LNCAP (cell line): ENCODE measurements at regions not wholly inside any gene's neighbourhood (a gene's known extent, or its start where the extent isn't known, plus 50 kb on each side); places are given as distances from the start of the nearest gene placed in this dataset.

Source experiments
- TF ChIP-seq, protein P1 (sequence below): fragments of 450-650 bp; IDR thresholded peaks from 2 replicates; pipeline ENCODE4 v1.5.1; 2017; ENCODE audit warnings: mild to moderate bottlenecking

DNA sequence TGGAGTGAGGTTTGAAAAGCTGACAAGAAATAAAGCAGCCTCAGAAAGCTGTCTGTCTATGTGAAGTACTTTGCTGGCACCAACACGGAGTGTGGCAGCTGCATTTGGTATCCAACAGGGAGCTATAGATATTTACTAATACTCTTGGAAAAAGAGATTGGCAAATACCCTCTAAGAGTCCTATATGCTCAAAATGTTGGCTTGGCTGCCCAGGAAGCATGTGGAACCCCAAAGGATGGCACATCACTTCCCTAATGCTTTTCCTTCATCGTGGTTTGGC lies 398.3 kb downstream of the TLE4 start:
- TF ChIP-seq, protein P1, sequence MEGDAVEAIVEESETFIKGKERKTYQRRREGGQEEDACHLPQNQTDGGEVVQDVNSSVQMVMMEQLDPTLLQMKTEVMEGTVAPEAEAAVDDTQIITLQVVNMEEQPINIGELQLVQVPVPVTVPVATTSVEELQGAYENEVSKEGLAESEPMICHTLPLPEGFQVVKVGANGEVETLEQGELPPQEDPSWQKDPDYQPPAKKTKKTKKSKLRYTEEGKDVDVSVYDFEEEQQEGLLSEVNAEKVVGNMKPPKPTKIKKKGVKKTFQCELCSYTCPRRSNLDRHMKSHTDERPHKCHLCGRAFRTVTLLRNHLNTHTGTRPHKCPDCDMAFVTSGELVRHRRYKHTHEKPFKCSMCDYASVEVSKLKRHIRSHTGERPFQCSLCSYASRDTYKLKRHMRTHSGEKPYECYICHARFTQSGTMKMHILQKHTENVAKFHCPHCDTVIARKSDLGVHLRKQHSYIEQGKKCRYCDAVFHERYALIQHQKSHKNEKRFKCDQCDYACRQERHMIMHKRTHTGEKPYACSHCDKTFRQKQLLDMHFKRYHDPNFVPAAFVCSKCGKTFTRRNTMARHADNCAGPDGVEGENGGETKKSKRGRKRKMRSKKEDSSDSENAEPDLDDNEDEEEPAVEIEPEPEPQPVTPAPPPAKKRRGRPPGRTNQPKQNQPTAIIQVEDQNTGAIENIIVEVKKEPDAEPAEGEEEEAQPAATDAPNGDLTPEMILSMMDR: no peak

DNA sequence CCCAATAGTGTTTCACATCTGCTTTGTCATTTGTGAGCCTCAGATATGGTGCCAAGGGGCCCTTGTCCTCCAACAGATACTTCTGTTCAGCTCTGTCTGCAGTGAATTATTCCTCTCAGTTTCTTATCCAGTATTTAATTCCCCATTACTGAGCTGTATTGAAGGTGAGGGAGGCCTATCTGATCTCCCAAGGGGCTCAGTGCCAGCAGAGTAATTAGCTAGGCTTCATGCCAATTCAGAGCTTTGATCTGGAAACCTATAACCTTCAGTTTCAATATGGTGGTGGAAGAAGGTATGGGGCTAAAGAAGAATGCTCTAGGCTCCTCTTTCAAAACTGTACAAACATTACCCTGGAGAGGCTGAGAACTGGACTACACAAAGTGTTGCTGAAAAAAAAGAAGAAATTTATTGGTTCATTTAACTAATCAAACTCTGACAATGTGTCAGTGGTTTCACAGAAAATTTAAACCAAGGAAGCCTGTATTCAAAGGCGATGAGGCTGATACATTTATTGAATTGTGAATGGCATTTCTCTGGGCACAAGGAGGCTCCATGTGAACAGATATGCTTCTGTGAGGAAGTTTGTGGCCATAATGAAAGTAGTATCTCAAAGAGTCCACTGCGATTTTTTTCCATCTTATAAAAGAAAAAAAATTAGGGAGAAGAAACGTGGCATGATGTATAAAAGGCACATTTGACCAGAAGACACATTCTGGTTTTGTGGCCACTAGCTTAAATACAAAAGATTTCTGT lies 397.8 kb downstream of the TLE4 start:
- TF ChIP-seq, protein P1: no peak

DNA sequence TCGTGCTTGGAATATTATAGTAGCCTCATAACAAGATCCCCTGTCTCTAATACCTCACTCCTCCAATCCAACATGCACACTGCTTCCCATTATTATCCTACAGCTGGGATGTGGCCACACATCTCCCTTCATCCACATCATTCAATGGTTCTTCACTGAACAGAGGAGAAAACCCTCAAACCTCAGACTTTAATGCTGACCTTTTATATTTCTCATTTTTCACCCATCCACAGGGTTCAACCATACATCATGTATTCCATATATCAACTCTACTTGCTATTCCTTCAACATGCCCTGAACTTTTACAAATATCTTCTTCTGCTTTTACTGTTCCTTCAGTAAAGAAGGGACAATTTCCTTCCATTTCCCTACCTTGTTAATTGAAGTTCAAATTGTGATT lies 396.8 kb downstream of the TLE4 start:
- TF ChIP-seq, protein P1: no peak

GRCh38 chr9:79962836-79963235 lies 391.1 kb downstream of the TLE4 start:
- TF ChIP-seq, protein P1: no peak

DNA sequence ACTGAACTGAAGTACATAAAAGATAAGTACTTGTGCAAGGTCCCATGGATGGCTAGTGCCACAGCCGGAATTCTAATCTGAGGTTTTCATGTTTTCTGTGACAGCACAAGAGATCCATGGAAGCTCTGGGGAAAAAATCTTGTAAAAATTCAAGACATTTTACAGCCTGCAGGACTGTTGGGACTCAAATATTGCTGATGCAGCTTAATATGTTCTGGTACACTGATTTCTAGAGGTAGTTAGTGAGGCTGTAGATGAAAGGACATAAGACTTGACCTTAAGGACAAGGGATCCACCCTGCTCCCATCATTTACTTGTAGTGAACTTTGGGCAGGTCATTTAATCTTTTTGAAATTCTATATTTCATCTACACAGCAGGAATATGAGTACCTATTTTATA lies 390.4 kb downstream of the TLE4 start:
- TF ChIP-seq, protein P1: no peak

- TF ChIP-seq, protein P1: peak; percentile 38
Measured at GRCh38 chr9:79955300-79955699, 383.5 kb downstream of the TLE4 start.

- TF ChIP-seq, protein P1: no peak
Measured at GRCh38 chr9:79953908-79954307, 382.1 kb downstream of the TLE4 start.

DNA sequence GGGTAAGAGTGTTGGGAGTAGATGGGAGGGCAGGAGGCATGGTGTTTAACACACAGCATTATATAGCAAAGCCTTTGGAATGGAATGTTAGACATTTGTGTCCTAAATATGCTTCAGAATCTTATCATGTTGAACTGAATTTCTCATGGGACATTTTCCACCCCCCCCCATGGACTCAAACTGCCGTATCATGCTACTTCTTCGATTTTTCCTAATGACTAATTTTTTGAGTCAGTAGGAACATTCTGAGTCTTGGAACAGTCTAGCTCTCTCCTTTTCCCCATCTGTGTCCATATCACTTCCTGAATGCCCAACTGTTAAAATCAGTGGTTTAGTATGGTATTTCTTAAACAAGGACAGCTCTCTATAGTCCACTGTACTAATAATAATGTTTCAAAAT lies 380.6 kb downstream of the TLE4 start:
- TF ChIP-seq, protein P1: no peak
